ENCODE measurements at regions not wholly inside any gene's neighbourhood (a gene's known extent, or its start where the extent isn't known, plus 50 kb on each side); places are given as distances from the start of the nearest gene placed in this dataset.

GRCh38 chr13:79711631-79712030 lies 230.7 kb downstream of the NDFIP2 start:
- Histone ChIP-seq H3F3A (ENCODE audit: insufficient read depth) (no peaks in the 10 kb centered on the region), H3K9ac (ENCODE audit: low read length) (no peak overlapping the region), H3K9me2 (replicated peaks; ENCODE audit: insufficient read depth, low read length) (no peaks in the 10 kb centered on the region), H3K4me2 (ENCODE audit: low read depth, low read length, poor library complexity, severe bottlenecking) (no peak overlapping the region), H3K27ac (ENCODE audit: low read depth, low read length) (no peak overlapping the region), H3K27me3 (ENCODE audit: low read length) (no peaks in the 10 kb centered on the region), H2AFZ (ENCODE audit: low read depth, low read length, severe bottlenecking) (no peak overlapping the region), H3K4me3 (ENCODE audit: insufficient read depth, low read length, poor library complexity, severe bottlenecking) (no peak overlapping the region), H4K20me1 (ENCODE audit: low read depth, low read length) (no peaks in the 10 kb centered on the region), H3K79me2 (ENCODE audit: insufficient read depth, low read length) (no peaks in the 10 kb centered on the region), H3K36me3 (ENCODE audit: low read length) (no peaks in the 10 kb centered on the region), H3K9me3 (ENCODE audit: insufficient read depth, low read length) (no peaks in the 10 kb centered on the region)
- no peak for TF ChIP-seq CTCF (IDR thresholded peaks at IDR 0.05; ENCODE audit: insufficient read depth, low read length, poor library complexity, severe bottlenecking)
- no peak for TF ChIP-seq EZH2phosphoT487 (conservative IDR thresholded peaks at IDR 0.05; ENCODE audit: low read length)

- no peaks in the 10 kb centered on the region for H3K9me3 ChIP-seq (ENCODE audit: insufficient read depth, low read length)
- no peak overlapping the region for H2AFZ ChIP-seq (ENCODE audit: low read depth, low read length, severe bottlenecking)
- H3K4me3 ChIP-seq (ENCODE audit: insufficient read depth, low read length, poor library complexity, severe bottlenecking), result no peak overlapping the region
- no peaks in the 10 kb centered on the region for H3F3A ChIP-seq (ENCODE audit: insufficient read depth)
- H3K9me2 ChIP-seq (replicated peaks; ENCODE audit: insufficient read depth, low read length), result no peaks in the 10 kb centered on the region
- no peaks in the 10 kb centered on the region for H4K20me1 ChIP-seq (ENCODE audit: low read depth, low read length)
- H3K9ac ChIP-seq (ENCODE audit: low read length), result no peak overlapping the region
- no peak overlapping the region for H3K27ac ChIP-seq (ENCODE audit: low read depth, low read length)
- H3K79me2 ChIP-seq (ENCODE audit: insufficient read depth, low read length), result no peaks in the 10 kb centered on the region
- no peaks in the 10 kb centered on the region for H3K36me3 ChIP-seq (ENCODE audit: low read length)
- no peaks in the 10 kb centered on the region for H3K27me3 ChIP-seq (ENCODE audit: low read length)
- TF ChIP-seq CTCF (IDR thresholded peaks at IDR 0.05; ENCODE audit: insufficient read depth, low read length, poor library complexity, severe bottlenecking) (no peak), EZH2phosphoT487 (conservative IDR thresholded peaks at IDR 0.05; ENCODE audit: low read length) (no peak)
- no peak overlapping the region for H3K4me2 ChIP-seq (ENCODE audit: low read depth, low read length, poor library complexity, severe bottlenecking)
Observed at GRCh38 chr13:79710376-79710775, 229.4 kb downstream of the NDFIP2 start.

DNA sequence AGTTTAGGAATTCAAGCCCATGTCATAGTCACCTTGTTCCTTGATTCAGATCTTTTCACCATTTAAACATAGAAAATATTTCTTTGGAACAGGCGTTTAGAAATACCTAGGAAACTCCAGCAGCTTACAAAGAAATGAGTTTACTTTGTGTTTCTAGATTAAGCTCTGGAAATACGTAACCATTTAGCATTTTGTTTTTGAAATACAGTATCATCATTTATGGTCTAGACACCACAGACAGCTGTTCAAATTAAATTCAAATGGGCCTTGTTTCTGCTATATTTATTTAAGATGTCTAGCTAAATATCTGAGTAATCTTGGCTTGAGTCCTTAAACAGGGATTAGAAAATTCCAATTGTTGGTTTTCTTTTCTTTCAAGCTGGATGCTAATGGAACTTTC lies 228.5 kb downstream of the NDFIP2 start:
- Histone ChIP-seq H3F3A (ENCODE audit: insufficient read depth) (no peaks in the 10 kb centered on the region), H3K9me2 (replicated peaks; ENCODE audit: insufficient read depth, low read length) (no peaks in the 10 kb centered on the region), H3K4me3 (ENCODE audit: insufficient read depth, low read length, poor library complexity, severe bottlenecking) (no peak overlapping the region), H2AFZ (ENCODE audit: low read depth, low read length, severe bottlenecking) (no peak overlapping the region), H3K4me2 (ENCODE audit: low read depth, low read length, poor library complexity, severe bottlenecking) (no peak overlapping the region), H4K20me1 (ENCODE audit: low read depth, low read length) (no peaks in the 10 kb centered on the region), H3K27ac (ENCODE audit: low read depth, low read length) (no peak overlapping the region), H3K27me3 (ENCODE audit: low read length) (no peaks in the 10 kb centered on the region), H3K9me3 (ENCODE audit: insufficient read depth, low read length) (no peaks in the 10 kb centered on the region), H3K9ac (ENCODE audit: low read length) (no peak overlapping the region), H3K79me2 (ENCODE audit: insufficient read depth, low read length) (no peaks in the 10 kb centered on the region), H3K36me3 (ENCODE audit: low read length) (no peaks in the 10 kb centered on the region)
- TF ChIP-seq EZH2phosphoT487 (conservative IDR thresholded peaks at IDR 0.05; ENCODE audit: low read length) (no peak), CTCF (IDR thresholded peaks at IDR 0.05; ENCODE audit: insufficient read depth, low read length, poor library complexity, severe bottlenecking) (no peak)

- Histone ChIP-seq H4K20me1 (ENCODE audit: low read depth, low read length) (no peaks in the 10 kb centered on the region), H3K9me3 (ENCODE audit: insufficient read depth, low read length) (no peaks in the 10 kb centered on the region), H2AFZ (ENCODE audit: low read depth, low read length, severe bottlenecking) (no peak overlapping the region), H3K79me2 (ENCODE audit: insufficient read depth, low read length) (no peaks in the 10 kb centered on the region), H3F3A (ENCODE audit: insufficient read depth) (no peaks in the 10 kb centered on the region), H3K9ac (ENCODE audit: low read length) (no peak overlapping the region), H3K9me2 (replicated peaks; ENCODE audit: insufficient read depth, low read length) (no peaks in the 10 kb centered on the region), H3K27me3 (ENCODE audit: low read length) (no peaks in the 10 kb centered on the region), H3K4me2 (ENCODE audit: low read depth, low read length, poor library complexity, severe bottlenecking) (no peak overlapping the region), H3K27ac (ENCODE audit: low read depth, low read length) (no peak overlapping the region), H3K36me3 (ENCODE audit: low read length) (no peaks in the 10 kb centered on the region), H3K4me3 (ENCODE audit: insufficient read depth, low read length, poor library complexity, severe bottlenecking) (no peak overlapping the region)
- no peak for TF ChIP-seq EZH2phosphoT487 (conservative IDR thresholded peaks at IDR 0.05; ENCODE audit: low read length)
- TF ChIP-seq CTCF (IDR thresholded peaks at IDR 0.05; ENCODE audit: insufficient read depth, low read length, poor library complexity, severe bottlenecking), result no peak
Observed at GRCh38 chr13:79703772-79704171, 222.8 kb downstream of the NDFIP2 start.

Data from SU-DHL-6 (cell line).